ENCODE measurements at regions not wholly inside any gene's neighbourhood (a gene's known extent, or its start where the extent isn't known, plus 50 kb on each side); places are given as distances from the start of the nearest gene placed in this dataset.

GRCh38 chr9:115230924-115231515 is 113.1 kb upstream of the TNC start:
- Histone ChIP-seq H3K9ac (ENCODE audit: extremely low read depth, insufficient read length, low read length) (no peak overlapping the region), H3K27ac (ENCODE audit: insufficient read length, low read depth, low read length) (no peak overlapping the region), H2AFZ (ENCODE audit: low read length) (no peak overlapping the region), H4K8ac (replicated peaks; ENCODE audit: insufficient read length, low read depth, low read length) (no peak overlapping the region), H4K91ac (ENCODE audit: insufficient read length, low read depth, low read length) (no peak overlapping the region), H3K4ac (ENCODE audit: low read depth, low read length) (no peak overlapping the region), H2BK15ac (ENCODE audit: low read depth, low read length) (no peak overlapping the region), H3K4me1 (ENCODE audit: insufficient read depth, low read length) (no peaks in the 10 kb centered on the region), H3K56ac (ENCODE audit: insufficient read length, low read depth, low read length) (no peak overlapping the region), H2BK5ac (ENCODE audit: insufficient read length, low read length) (no peak overlapping the region), H3K27me3 (ENCODE audit: insufficient read depth, low read length) (no peaks in the 10 kb centered on the region), H3K23me2 (ENCODE audit: insufficient read length, low read depth, low read length, poor library complexity, severe bottlenecking) (no peaks in the 10 kb centered on the region), H3K79me2 (ENCODE audit: insufficient read depth, low read length) (no peaks in the 10 kb centered on the region), H2BK20ac (ENCODE audit: low read depth, low read length, poor library complexity, severe bottlenecking) (no peak overlapping the region), H4K5ac (ENCODE audit: insufficient read length, low read depth, low read length) (no peak overlapping the region), H2BK120ac (ENCODE audit: low read depth, low read length, poor library complexity, severe bottlenecking) (no peak overlapping the region), H2AK5ac (ENCODE audit: insufficient read length, low read length) (no peak overlapping the region), H4K20me1 (ENCODE audit: control insufficient read depth, insufficient read depth, insufficient read length) (no peaks in the 10 kb centered on the region), H3T11ph (ENCODE audit: low read length) (no peak overlapping the region), H3K23ac (ENCODE audit: insufficient read length, low read depth, low read length) (no peak overlapping the region), H3K14ac (ENCODE audit: insufficient read depth, low read length) (no peak overlapping the region), H3K4me2 (ENCODE audit: insufficient read depth, insufficient read length, low read length) (no peak overlapping the region), H3K18ac (ENCODE audit: insufficient read length, low read depth, low read length) (no peak overlapping the region), H2BK12ac (ENCODE audit: insufficient read length, low read depth, low read length) (no peak overlapping the region), H3K79me1 (ENCODE audit: insufficient read depth, low read depth, low read length, poor library complexity, severe bottlenecking) (no peaks in the 10 kb centered on the region), H3K9me3 (ENCODE audit: control insufficient read depth, low read depth, low read length) (no peaks in the 10 kb centered on the region)
- WGBS (ENCODE audit: extremely low coverage, insufficient read length, low lambda C conversion rate): no CpG with 5 or more reads among the region's 3 CpGs
- H3K4me1 Mint-ChIP-seq: no peaks in the 10 kb centered on the region
- no peaks in the 10 kb centered on the region for H3K36me3 Mint-ChIP-seq (ENCODE audit: insufficient read depth in 1 of 3, low read depth in 3 of 3)
- H3K9me3 Mint-ChIP-seq: no peaks in the 10 kb centered on the region
- H3K4me3 Mint-ChIP-seq: no peak overlapping the region
- no peak for DNase-seq
- no peak overlapping the region for H3K27ac Mint-ChIP-seq
- no peak for TF ChIP-seq CTCF (conservative IDR thresholded peaks at IDR 0.05)
- peaks cover 1% of the 10 kb centered on the region; the same call in 1 of the 2 replicates for H3K27me3 Mint-ChIP-seq (ENCODE audit: low read depth)
